HCT116 (cell line): ENCODE measurements at regions not wholly inside any gene's neighbourhood (a gene's known extent, or its start where the extent isn't known, plus 50 kb on each side); places are given as distances from the start of the nearest gene placed in this dataset.

Source experiments
- POLR2A ChIP-seq: IDR thresholded peaks from 2 replicates; pipeline ENCODE4 v1.7.0; 2011; ENCODE audit warnings: borderline replicate concordance; ENCODE audit not compliant: insufficient read depth, insufficient read length; ENCODE audit errors: extremely low read depth
- ZFX ChIP-seq: fragments of 450-650 bp; IDR thresholded peaks from 2 replicates; pipeline ENCODE4 v1.6.1; 2017
- TF ChIP-seq, protein P1 (sequence below), 3 experiments: fragments of 200-600 bp in 1 of 3; sonication (generic) in 1 of 3; IDR thresholded peaks in 2 of 3; conservative IDR thresholded peaks in 1 of 3; 2 replicates each; pipeline ENCODE4 v1.5.1; 2012 to 2017; ENCODE audit warnings: low read depth in 2 of 3, low read length in 2 of 3, antibody characterized with exemption in 1 of 3, borderline replicate concordance in 1 of 3, control low read depth in 1 of 3, mild to moderate bottlenecking in 1 of 3, mixed read lengths in 1 of 3, mixed run types in 1 of 3, moderate library complexity in 1 of 3; ENCODE audit not compliant: insufficient read depth in 1 of 3

GRCh38 chr18:30378097-30378496, 664.4 kb downstream of the DSC3 start:
- TF ChIP-seq ZFX (no peak), POLR2A (no peak)
- TF ChIP-seq, protein P1, sequence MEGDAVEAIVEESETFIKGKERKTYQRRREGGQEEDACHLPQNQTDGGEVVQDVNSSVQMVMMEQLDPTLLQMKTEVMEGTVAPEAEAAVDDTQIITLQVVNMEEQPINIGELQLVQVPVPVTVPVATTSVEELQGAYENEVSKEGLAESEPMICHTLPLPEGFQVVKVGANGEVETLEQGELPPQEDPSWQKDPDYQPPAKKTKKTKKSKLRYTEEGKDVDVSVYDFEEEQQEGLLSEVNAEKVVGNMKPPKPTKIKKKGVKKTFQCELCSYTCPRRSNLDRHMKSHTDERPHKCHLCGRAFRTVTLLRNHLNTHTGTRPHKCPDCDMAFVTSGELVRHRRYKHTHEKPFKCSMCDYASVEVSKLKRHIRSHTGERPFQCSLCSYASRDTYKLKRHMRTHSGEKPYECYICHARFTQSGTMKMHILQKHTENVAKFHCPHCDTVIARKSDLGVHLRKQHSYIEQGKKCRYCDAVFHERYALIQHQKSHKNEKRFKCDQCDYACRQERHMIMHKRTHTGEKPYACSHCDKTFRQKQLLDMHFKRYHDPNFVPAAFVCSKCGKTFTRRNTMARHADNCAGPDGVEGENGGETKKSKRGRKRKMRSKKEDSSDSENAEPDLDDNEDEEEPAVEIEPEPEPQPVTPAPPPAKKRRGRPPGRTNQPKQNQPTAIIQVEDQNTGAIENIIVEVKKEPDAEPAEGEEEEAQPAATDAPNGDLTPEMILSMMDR (IDR thresholded peaks at IDR 0.05 in 2 of 3, conservative IDR thresholded peaks at IDR 0.05 in 1 of 3; ENCODE audit: borderline replicate concordance in 1 of 3, insufficient read depth in 1 of 3, low read depth in 2 of 3, low read length in 2 of 3): no peak
